ENCODE measurements at regions not wholly inside any gene's neighbourhood (a gene's known extent, or its start where the extent isn't known, plus 50 kb on each side); places are given as distances from the start of the nearest gene placed in this dataset.

DNA sequence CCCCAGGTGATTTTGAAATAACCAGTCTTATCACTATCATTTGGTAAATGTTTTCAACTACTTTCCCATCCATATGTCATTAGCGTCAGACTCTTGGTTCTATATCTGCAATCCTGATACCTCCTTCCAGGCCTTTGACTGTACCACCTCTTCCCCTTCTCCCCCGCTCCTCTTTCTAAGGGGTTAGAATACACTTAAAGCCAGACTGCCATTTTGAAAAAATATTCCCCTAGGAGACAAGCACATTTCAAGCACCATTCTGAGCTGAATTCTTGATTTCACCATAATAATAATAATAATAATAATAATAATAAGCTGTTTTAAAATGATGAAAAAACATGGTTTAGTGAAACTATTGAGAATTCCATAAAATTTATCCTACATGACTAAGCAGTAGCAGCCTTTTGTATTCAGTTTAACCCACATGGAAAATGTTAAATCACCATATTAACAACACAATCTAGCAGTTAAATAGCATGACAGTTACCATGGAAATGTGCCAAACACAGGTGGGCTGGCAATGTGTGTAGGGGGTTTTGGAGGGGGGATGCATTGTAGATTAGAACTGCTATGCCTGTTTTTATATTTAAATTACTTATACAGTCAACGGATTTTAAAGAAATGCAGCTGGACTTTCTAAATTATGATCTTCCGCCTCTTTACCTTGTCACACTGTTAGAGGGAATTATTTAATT is 480.2 kb upstream of the DEPDC1 start:
- H2AFZ ChIP-seq (ENCODE audit: low read depth), result no peak overlapping the region
- H3F3A ChIP-seq (replicated peaks; ENCODE audit: insufficient read depth), result no peaks in the 10 kb centered on the region
- DNase-seq, result no peak
- H3K9me3 ChIP-seq, result no peaks in the 10 kb centered on the region
- H3K4me2 ChIP-seq, result no peak overlapping the region
- WGBS (ENCODE audit: low lambda C conversion rate), result 66% methylated on average over 4 of the region's 4 CpGs
- no peaks in the 10 kb centered on the region for H3K36me3 ChIP-seq (replicated peaks in 1 of 2; ENCODE audit: control insufficient read depth in 1 of 2, insufficient read depth in 2 of 2, low read length in 1 of 2)
- H3K4me3 ChIP-seq (ENCODE audit: low read depth in 2 of 2, low read length in 1 of 2), result no peak overlapping the region
- no peaks in the 10 kb centered on the region for H3K27me3 ChIP-seq (ENCODE audit: insufficient read depth)
- no peaks in the 10 kb centered on the region for H3K79me2 ChIP-seq (ENCODE audit: insufficient read depth)
- H4K20me1 ChIP-seq (ENCODE audit: insufficient read depth), result no peaks in the 10 kb centered on the region
- no peak for TF ChIP-seq RCOR1 (IDR thresholded peaks at IDR 0.05; ENCODE audit: low read length)
- TF ChIP-seq NFIC (IDR thresholded peaks at IDR 0.05; ENCODE audit: borderline replicate concordance), result no peak
- TF ChIP-seq RXRA (IDR thresholded peaks at IDR 0.05; ENCODE audit: borderline replicate concordance, low read depth), result no peak
- no peak for TF ChIP-seq GABPA (IDR thresholded peaks at IDR 0.05; ENCODE audit: low read depth)
- TF ChIP-seq MEF2A (IDR thresholded peaks at IDR 0.05; ENCODE audit: borderline replicate concordance, low read depth), result no peak
- no peak for TF ChIP-seq RAD21 (IDR thresholded peaks at IDR 0.05; ENCODE audit: low read length)
- TF ChIP-seq ELF1 (IDR thresholded peaks at IDR 0.05), result no peak
- TF ChIP-seq SMC3 (IDR thresholded peaks at IDR 0.05; ENCODE audit: low read depth, low read length), result no peak
- no peak for TF ChIP-seq EP300 (IDR thresholded peaks at IDR 0.05; ENCODE audit: borderline replicate concordance in 1 of 2, low read depth in 1 of 2, low read length in 1 of 2)
- no peak for TF ChIP-seq RFX5 (IDR thresholded peaks at IDR 0.05; ENCODE audit: low read length)
- no peak for TF ChIP-seq SIN3A (IDR thresholded peaks at IDR 0.05; ENCODE audit: borderline replicate concordance, low read depth, low read length)
- TF ChIP-seq, protein P1, sequence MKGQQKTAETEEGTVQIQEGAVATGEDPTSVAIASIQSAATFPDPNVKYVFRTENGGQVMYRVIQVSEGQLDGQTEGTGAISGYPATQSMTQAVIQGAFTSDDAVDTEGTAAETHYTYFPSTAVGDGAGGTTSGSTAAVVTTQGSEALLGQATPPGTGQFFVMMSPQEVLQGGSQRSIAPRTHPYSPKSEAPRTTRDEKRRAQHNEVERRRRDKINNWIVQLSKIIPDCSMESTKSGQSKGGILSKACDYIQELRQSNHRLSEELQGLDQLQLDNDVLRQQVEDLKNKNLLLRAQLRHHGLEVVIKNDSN (IDR thresholded peaks at IDR 0.05; ENCODE audit: borderline replicate concordance, low read depth), result no peak
- no peaks in the 10 kb centered on the region for H3K4me1 ChIP-seq (ENCODE audit: control insufficient read depth in 1 of 2, insufficient read depth in 2 of 2, low read depth in 1 of 2, low read length in 1 of 2)
- H3K9ac ChIP-seq, result no peak overlapping the region
- H3K27ac ChIP-seq (ENCODE audit: low read depth in 2 of 2, low read length in 1 of 2), result no peak overlapping the region
- CTCF ChIA-PET, result no interaction called here
- POLR2A ChIA-PET, result no interaction called here
- no peaks in the 10 kb centered on the region for H3K9me2 ChIP-seq

DNA sequence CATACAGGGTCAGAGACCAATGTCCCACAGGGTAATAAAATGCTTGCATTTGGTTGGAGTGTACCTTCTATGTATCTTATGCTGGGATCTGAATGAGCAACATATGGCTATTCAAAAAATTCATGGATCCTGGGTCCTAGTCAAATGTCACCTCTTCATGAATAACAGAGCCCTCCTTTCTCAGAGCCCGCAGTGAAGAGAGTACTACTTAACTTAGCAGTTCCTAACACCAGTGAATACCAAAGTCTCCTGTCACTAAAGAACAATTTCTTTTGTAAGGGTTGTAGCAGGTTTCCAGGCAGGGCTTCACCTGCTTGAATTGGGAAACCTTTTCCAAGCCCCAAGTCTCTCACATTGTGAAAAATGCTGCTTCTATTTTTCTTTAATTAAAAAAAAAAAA is 483.0 kb upstream of the DEPDC1 start:
- Histone ChIP-seq H3K79me2 (ENCODE audit: insufficient read depth) (no peaks in the 10 kb centered on the region), H3K4me2 (no peak overlapping the region), H2AFZ (ENCODE audit: low read depth) (no peak overlapping the region), H3F3A (replicated peaks; ENCODE audit: insufficient read depth) (no peaks in the 10 kb centered on the region), H3K9me3 (no peaks in the 10 kb centered on the region), H3K4me1 (ENCODE audit: control insufficient read depth in 1 of 2, insufficient read depth in 2 of 2, low read depth in 1 of 2, low read length in 1 of 2) (no peaks in the 10 kb centered on the region), H4K20me1 (ENCODE audit: insufficient read depth) (no peaks in the 10 kb centered on the region), H3K4me3 (ENCODE audit: low read depth in 2 of 2, low read length in 1 of 2) (no peak overlapping the region), H3K9ac (no peak overlapping the region), H3K27me3 (ENCODE audit: insufficient read depth) (no peaks in the 10 kb centered on the region), H3K27ac (ENCODE audit: low read depth in 2 of 2, low read length in 1 of 2) (no peak overlapping the region), H3K9me2 (no peaks in the 10 kb centered on the region), H3K36me3 (replicated peaks in 1 of 2; ENCODE audit: control insufficient read depth in 1 of 2, insufficient read depth in 2 of 2, low read length in 1 of 2) (no peaks in the 10 kb centered on the region)
- WGBS (ENCODE audit: low lambda C conversion rate), result 50% methylated on average over 1 of the region's 1 CpG
- POLR2A ChIA-PET, result no interaction called here
- CTCF ChIA-PET, result no interaction called here
- DNase-seq, result no peak
- TF ChIP-seq RFX5 (IDR thresholded peaks at IDR 0.05; ENCODE audit: low read length) (no peak), ELF1 (IDR thresholded peaks at IDR 0.05) (no peak), GATA2 (CRISPR knock-in tag; IDR thresholded peaks at IDR 0.05) (no peak), FOXJ3 (CRISPR knock-in tag; IDR thresholded peaks at IDR 0.05) (no peak)
- TF ChIP-seq, protein P2, sequence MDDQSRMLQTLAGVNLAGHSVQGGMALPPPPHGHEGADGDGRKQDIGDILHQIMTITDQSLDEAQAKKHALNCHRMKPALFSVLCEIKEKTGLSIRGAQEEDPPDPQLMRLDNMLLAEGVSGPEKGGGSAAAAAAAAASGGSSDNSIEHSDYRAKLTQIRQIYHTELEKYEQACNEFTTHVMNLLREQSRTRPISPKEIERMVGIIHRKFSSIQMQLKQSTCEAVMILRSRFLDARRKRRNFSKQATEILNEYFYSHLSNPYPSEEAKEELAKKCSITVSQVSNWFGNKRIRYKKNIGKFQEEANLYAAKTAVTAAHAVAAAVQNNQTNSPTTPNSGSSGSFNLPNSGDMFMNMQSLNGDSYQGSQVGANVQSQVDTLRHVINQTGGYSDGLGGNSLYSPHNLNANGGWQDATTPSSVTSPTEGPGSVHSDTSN (IDR thresholded peaks at IDR 0.05), result no peak
- TF ChIP-seq, protein P3, sequence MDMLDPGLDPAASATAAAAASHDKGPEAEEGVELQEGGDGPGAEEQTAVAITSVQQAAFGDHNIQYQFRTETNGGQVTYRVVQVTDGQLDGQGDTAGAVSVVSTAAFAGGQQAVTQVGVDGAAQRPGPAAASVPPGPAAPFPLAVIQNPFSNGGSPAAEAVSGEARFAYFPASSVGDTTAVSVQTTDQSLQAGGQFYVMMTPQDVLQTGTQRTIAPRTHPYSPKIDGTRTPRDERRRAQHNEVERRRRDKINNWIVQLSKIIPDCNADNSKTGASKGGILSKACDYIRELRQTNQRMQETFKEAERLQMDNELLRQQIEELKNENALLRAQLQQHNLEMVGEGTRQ (IDR thresholded peaks at IDR 0.05; ENCODE audit: borderline replicate concordance, low read depth, low read length), result no peak

Data from SK-N-SH (cell line).